Fibroblast of pulmonary artery (primary cell): ENCODE measurements at regions not wholly inside any gene's neighbourhood (a gene's known extent, or its start where the extent isn't known, plus 50 kb on each side); places are given as distances from the start of the nearest gene placed in this dataset.
"Not testable (repeated sequence)": the region's sequence is repeated elsewhere in the genome, so short reads cannot be mapped to it uniquely, and the experiment has no call there.

Experiments
- DNase-seq: peaks from one replicate; pipeline ENCODE4 v3.0.0-alpha.2; 2010; ENCODE audit warnings: low read depth
- H3K4me3 ChIP-seq: replicated peaks from 2 replicates; pipeline ENCODE4 v1.5.1; 2011; ENCODE audit warnings: low read depth, mild to moderate bottlenecking, control low read depth, low read length, moderate library complexity
- TF ChIP-seq, protein P1 (sequence below): IDR thresholded peaks from 2 replicates; pipeline ENCODE4 v1.5.1; 2011; ENCODE audit warnings: mild to moderate bottlenecking, control low read depth, low read length, inconsistent platforms; ENCODE audit errors: missing control alignments

DNA sequence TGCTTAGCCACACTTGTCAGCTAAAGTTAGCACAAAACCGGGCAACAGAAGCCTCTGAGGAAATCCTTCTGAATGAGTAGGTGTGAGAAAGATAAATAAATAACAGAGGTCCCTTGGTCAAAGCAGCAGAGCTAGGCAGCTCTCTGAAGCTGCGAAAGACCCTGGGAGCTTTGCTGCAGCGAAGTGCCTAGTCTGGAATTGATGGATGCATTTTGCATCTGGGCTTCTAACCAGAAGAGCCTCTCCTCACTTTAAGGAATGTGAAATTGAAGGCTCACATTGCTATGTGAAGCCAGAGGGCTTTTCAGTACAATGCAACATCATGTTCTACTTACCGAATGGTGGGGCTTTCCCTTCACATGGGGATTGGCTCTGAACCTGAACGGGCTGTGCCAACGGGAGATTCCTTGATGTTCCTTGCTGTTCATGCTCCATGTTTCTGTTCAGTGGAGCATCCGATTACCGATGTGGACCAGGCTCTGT, 274.6 kb downstream of the HS3ST3B1 start:
- no peak overlapping the region for H3K4me3 ChIP-seq
- no peak for DNase-seq
- TF ChIP-seq, protein P1, sequence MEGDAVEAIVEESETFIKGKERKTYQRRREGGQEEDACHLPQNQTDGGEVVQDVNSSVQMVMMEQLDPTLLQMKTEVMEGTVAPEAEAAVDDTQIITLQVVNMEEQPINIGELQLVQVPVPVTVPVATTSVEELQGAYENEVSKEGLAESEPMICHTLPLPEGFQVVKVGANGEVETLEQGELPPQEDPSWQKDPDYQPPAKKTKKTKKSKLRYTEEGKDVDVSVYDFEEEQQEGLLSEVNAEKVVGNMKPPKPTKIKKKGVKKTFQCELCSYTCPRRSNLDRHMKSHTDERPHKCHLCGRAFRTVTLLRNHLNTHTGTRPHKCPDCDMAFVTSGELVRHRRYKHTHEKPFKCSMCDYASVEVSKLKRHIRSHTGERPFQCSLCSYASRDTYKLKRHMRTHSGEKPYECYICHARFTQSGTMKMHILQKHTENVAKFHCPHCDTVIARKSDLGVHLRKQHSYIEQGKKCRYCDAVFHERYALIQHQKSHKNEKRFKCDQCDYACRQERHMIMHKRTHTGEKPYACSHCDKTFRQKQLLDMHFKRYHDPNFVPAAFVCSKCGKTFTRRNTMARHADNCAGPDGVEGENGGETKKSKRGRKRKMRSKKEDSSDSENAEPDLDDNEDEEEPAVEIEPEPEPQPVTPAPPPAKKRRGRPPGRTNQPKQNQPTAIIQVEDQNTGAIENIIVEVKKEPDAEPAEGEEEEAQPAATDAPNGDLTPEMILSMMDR, result no peak

DNA sequence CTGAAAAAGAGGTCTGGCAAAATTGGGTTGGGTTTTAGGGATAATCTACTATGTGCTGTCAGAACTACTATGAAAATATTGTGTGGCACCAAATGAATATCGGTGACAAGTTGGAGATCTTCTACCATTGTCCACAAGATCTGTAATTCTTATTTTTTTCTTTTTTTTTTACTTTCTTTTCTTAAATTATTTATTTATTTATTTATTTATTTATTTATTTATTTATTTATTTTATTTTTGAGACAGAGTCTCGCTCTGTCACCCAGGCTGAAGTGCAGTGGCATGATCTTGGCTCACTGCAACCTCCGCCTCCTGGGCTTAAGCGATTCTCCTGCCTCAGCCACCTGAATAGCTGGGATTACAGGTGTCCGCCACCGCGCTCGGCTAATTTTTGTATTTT, 259.4 kb downstream of the HS3ST3B1 start:
- not testable (repeated sequence) for DNase-seq

GRCh38 chr17:14559264-14560119, 258.6 kb downstream of the HS3ST3B1 start:
- no peak for DNase-seq

More for the DNA sequence above, 259.4 kb downstream of the HS3ST3B1 start:
- H3K4me3 ChIP-seq, result not testable (repeated sequence)

GRCh38 chr17:14557480-14557879, 256.6 kb downstream of the HS3ST3B1 start:
- H3K4me3 ChIP-seq, result no peak overlapping the region
- DNase-seq, result no peak
- TF ChIP-seq, protein P1, result no peak

More at GRCh38 chr17:14559264-14560119, 258.6 kb downstream of the HS3ST3B1 start:
- no peak overlapping the region for H3K4me3 ChIP-seq
- TF ChIP-seq, protein P1, result no peak

DNA sequence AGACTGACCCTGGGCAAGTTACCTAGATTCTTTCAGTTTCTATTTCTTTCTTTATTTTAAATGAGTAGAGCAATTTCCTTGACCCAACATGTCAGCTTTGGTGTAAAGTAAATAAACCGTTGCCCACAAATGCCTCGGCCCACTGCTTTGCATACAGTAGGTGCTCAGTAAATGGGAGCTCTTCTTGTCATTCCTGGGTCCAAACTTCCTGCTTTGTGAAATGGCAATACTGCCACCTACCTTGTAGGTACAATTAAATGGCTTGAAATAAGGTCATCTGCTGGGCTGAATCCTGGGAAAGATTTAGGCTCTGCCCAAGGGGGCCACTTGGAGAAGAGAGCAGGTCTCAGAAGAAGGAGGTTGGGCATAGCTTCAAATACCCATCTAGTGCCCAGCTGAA, 253.0 kb downstream of the HS3ST3B1 start:
- TF ChIP-seq, protein P1, result no peak

GRCh38 chr17:14552306-14552705, 251.4 kb downstream of the HS3ST3B1 start:
- TF ChIP-seq, protein P1, result no peak
- DNase-seq, result no peak
- no peak overlapping the region for H3K4me3 ChIP-seq

More for the DNA sequence above, 253.0 kb downstream of the HS3ST3B1 start:
- no peak for DNase-seq
- H3K4me3 ChIP-seq, result no peak overlapping the region

GRCh38 chr17:14547556-14547955, 246.7 kb downstream of the HS3ST3B1 start:
- no peak overlapping the region for H3K4me3 ChIP-seq
- DNase-seq, result no peak
- TF ChIP-seq, protein P1, result no peak
